K562 (cell line): ENCODE measurements at regions not wholly inside any gene's neighbourhood (a gene's known extent, or its start where the extent isn't known, plus 50 kb on each side); places are given as distances from the start of the nearest gene placed in this dataset.

Experiments
- CBX3 ChIP-seq, 2 experiments: IDR thresholded peaks; 1 replicate in 1 of 2; 2 replicates in 1 of 2; pipeline ENCODE4 v1.6.1; 2012; ENCODE audit warnings: inconsistent platforms in 2 of 2, low read length in 2 of 2, borderline replicate concordance in 1 of 2, control low read depth in 1 of 2
- CCAR2 ChIP-seq: fragments of 200-400 bp; formaldehyde crosslinking; IDR thresholded peaks from 2 replicates; pipeline ENCODE4 v1.6.1; 2017; ENCODE audit warnings: mild to moderate bottlenecking, low read depth, low read length
- FOXA3 ChIP-seq, 2 experiments: fragments of 450-650 bp in 1 of 2; sonication (generic) in 1 of 2; formaldehyde crosslinking; IDR thresholded peaks in 1 of 2; conservative IDR thresholded peaks in 1 of 2; 2 replicates each; pipeline versions ENCODE4 v1.4.0 to v1.8.0; 2020 to 2022; ENCODE audit warnings: mild to moderate bottlenecking in 2 of 2, missing genetic modification reagents in 1 of 2
- HDAC6 ChIP-seq: IDR thresholded peaks from 2 replicates; pipeline ENCODE4 v1.6.1; 2012; ENCODE audit warnings: low read depth, mild to moderate bottlenecking, control low read depth, inconsistent platforms, low read length, moderate library complexity
- KLF16 ChIP-seq: IDR thresholded peaks from 2 replicates; pipeline ENCODE4 v1.6.1; 2016; ENCODE audit warnings: antibody characterized with exemption
- RB1 ChIP-seq: fragments of 450-650 bp; IDR thresholded peaks from 2 replicates; pipeline ENCODE4 v1.6.1; 2017; ENCODE audit warnings: low read depth, mild to moderate bottlenecking
- SMARCA5 ChIP-seq: fragments of 450-650 bp; IDR thresholded peaks from 2 replicates; pipeline ENCODE4 v1.6.1; 2016
- SP2 ChIP-seq: IDR thresholded peaks from 2 replicates; pipeline ENCODE4 v1.6.1; 2011; ENCODE audit warnings: mild to moderate bottlenecking, low read depth, low read length, moderate library complexity; ENCODE audit not compliant: poor library complexity, severe bottlenecking; ENCODE audit errors: extremely low read depth
- TBL1XR1 ChIP-seq, 2 experiments: IDR thresholded peaks; 2 replicates each; pipeline ENCODE4 v1.6.1; 2012; ENCODE audit warnings: improper control_type of control experiment in 2 of 2, low read length in 2 of 2, mild to moderate bottlenecking in 1 of 2
- TEAD4 ChIP-seq, 2 experiments: sonication (generic) in 1 of 2; formaldehyde crosslinking in 1 of 2; IDR thresholded peaks; 2 replicates each; pipeline versions ENCODE4 v1.6.1 to v1.8.0; 2012 to 2022; ENCODE audit warnings: borderline replicate concordance in 1 of 2, inconsistent platforms in 1 of 2, low read length in 1 of 2, mild to moderate bottlenecking in 1 of 2, missing genetic modification reagents in 1 of 2
- ZC3H11A ChIP-seq: IDR thresholded peaks from 2 replicates; pipeline ENCODE4 v1.6.1; 2012; ENCODE audit warnings: low read depth, low read length, improper control_type of control experiment
- ZNF133 ChIP-seq: fragments of 250-450 bp; sonication (Bioruptor Pico); IDR thresholded peaks from 2 replicates; pipeline ENCODE4 v1.4.0; 2020; ENCODE audit warnings: mild to moderate bottlenecking
- ZNF431 ChIP-seq: sonication (generic); formaldehyde crosslinking; IDR thresholded peaks from 2 replicates; pipeline ENCODE4 v1.8.0; 2022; ENCODE audit warnings: mild to moderate bottlenecking, missing genetic modification reagents

DNA sequence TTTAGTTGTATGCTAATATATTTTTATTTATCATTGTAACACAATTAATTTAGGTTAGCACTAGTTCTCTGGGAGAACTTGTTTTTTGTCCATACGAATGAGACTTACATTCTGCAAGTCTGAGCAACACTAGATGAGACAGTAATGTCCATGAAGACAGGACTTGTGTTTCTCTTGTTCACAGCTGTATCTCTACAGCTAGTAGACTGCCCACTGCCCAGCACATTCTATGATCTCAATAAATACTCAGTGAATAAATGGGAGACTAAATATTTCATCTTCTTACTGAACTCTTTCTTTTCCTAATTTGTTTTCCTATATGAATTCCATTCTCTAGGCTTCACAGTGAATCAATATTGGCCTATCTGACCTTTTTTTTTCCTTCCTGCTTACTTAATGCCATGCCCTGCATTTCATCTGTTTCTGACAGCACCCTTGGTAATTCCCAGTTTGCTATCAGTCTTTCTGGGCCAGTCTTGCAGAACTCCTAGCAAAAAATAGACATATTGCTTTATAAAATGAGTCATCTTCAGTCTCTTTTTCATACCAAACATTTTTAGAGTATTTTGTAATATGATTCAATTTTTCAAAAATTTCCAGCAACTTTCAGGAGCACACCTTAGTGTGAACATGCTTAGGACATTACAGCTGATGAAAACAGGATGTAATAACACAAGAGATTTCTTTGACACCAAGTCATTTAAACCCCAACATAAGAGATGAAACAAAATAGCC, 185.5 kb upstream of the ATP2B1 start:
- TF ChIP-seq TEAD4 (IDR thresholded peaks at IDR 0.05; ENCODE audit: low read length) (no peak), TEAD4 (CRISPR knock-in tag; IDR thresholded peaks at IDR 0.05; ENCODE audit: borderline replicate concordance) (no peak), ZNF133 (CRISPR knock-in tag) (no peak), SP2 (no peak), CCAR2 (no peak), SMARCA5 (no peak), RB1 (no peak), ZC3H11A (no peak), TBL1XR1 (IDR thresholded peaks at IDR 0.05; ENCODE audit: low read length in 2 of 2) (no peak), ZNF431 (CRISPR knock-in tag) (no peak), KLF16 (no peak), FOXA3 (CRISPR knock-in tag; conservative IDR thresholded peaks at IDR 0.05 in 1 of 2, IDR thresholded peaks at IDR 0.05 in 1 of 2) (no peak), CBX3 (IDR thresholded peaks at IDR 0.05; ENCODE audit: borderline replicate concordance in 1 of 2, low read length in 2 of 2) (no peak), HDAC6 (no peak)
